Naive B cell (primary cell): ENCODE measurements at regions not wholly inside any gene's neighbourhood (a gene's known extent, or its start where the extent isn't known, plus 50 kb on each side); places are given as distances from the start of the nearest gene placed in this dataset.
"Not testable (repeated sequence)": the region's sequence is repeated elsewhere in the genome, so short reads cannot be mapped to it uniquely, and the experiment has no call there.

Experiments used
- ATAC-seq, 2 donors: fragments of 150-1000 bp; cut with Tn5 transposase; 2 replicates each; pipeline ENCODE4 v1.10.0; 2021; ENCODE audit warnings: low read depth in 2 of 2, mild to moderate bottlenecking in 2 of 2, moderate library complexity in 2 of 2
- DNase-seq: peaks from one replicate; pipeline ENCODE4 v3.0.0; 2022
- H3K27ac Mint-ChIP-seq, 6 donors: one replicate each; pipeline ENCODE4 v1.8.0; 2020 to 2022; ENCODE audit warnings: mild to moderate bottlenecking in 6 of 6, mixed read lengths in 6 of 6, moderate library complexity in 5 of 6, inconsistent platforms in 2 of 6
- H3K27me3 Mint-ChIP-seq, 3 donors: one replicate each; pipeline ENCODE4 v1.8.0; 2021 to 2022; ENCODE audit warnings: mixed read lengths in 3 of 3, mild to moderate bottlenecking in 1 of 3
- H3K36me3 Mint-ChIP-seq, 2 donors: one replicate each; pipeline ENCODE4 v1.8.0; 2020 to 2022; ENCODE audit warnings: mixed read lengths in 2 of 2, inconsistent platforms in 1 of 2, mild to moderate bottlenecking in 1 of 2
- H3K4me1 Mint-ChIP-seq, 3 donors: one replicate each; pipeline ENCODE4 v1.8.0; 2020 to 2022; ENCODE audit warnings: mixed read lengths in 3 of 3, inconsistent platforms in 1 of 3, mild to moderate bottlenecking in 1 of 3, moderate library complexity in 1 of 3
- H3K4me3 Mint-ChIP-seq, 8 donors: one replicate each; pipeline ENCODE4 v1.8.0; 2020 to 2022; ENCODE audit warnings: mild to moderate bottlenecking in 8 of 8, mixed read lengths in 8 of 8, moderate library complexity in 8 of 8, inconsistent platforms in 2 of 8
- H3K9me3 Mint-ChIP-seq, 7 donors: one replicate each; pipeline ENCODE4 v1.8.0; 2020 to 2022; ENCODE audit warnings: mixed read lengths in 7 of 7, mild to moderate bottlenecking in 5 of 7, inconsistent platforms in 2 of 7, moderate library complexity in 1 of 7

DNA sequence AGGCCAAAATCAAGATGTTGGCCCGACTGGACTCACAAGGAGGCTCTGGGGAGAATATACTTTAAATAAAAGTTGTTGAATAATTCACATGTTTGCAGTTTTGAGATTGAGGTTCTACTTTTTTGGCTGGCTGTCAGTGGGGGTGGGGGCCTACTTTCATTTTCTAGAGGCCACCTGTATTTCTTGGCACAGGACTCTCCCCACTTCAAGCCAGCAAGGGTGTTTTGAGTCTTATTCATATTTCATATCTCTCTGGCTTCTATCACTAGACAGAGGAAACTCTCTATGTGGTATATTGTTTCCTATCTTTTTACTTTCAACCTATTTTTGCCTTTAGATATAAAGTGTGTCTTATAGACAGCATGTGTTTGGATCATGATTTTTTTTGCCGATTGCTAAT is 266.4 kb downstream of the PRR32 start:
- H3K9me3 Mint-ChIP-seq, result peaks cover 0 to 4% (median 0%) of the 10 kb centered on the region in 7 donors
- DNase-seq (no peak), ATAC-seq (no peak)
- no peaks in the 10 kb centered on the region for H3K27me3 Mint-ChIP-seq
- no peak overlapping the region for H3K27ac Mint-ChIP-seq
- no peaks in the 10 kb centered on the region for H3K4me1 Mint-ChIP-seq
- H3K4me3 Mint-ChIP-seq, result no peak overlapping the region
- H3K36me3 Mint-ChIP-seq, result no peaks in the 10 kb centered on the region

GRCh38 chrX:127112726-127113125 is 293.2 kb downstream of the PRR32 start:
- no peak for ATAC-seq
- DNase-seq, result no peak
- Mint-ChIP-seq H3K27me3 (no peaks in the 10 kb centered on the region), H3K27ac (no peak overlapping the region), H3K4me3 (no peak overlapping the region), H3K9me3 (peaks cover 10 to 30% (median 13%) of the 10 kb centered on the region in 7 donors), H3K4me1 (no peaks in the 10 kb centered on the region), H3K36me3 (peaks cover 0 to 9% of the 10 kb centered on the region in 2 donors)

GRCh38 chrX:127124871-127125270 is 305.3 kb downstream of the PRR32 start:
- no peaks in the 10 kb centered on the region for H3K36me3 Mint-ChIP-seq
- H3K27ac Mint-ChIP-seq, result no peak overlapping the region
- no peaks in the 10 kb centered on the region for H3K27me3 Mint-ChIP-seq
- ATAC-seq, result no peak
- DNase-seq, result no peak
- H3K4me1 Mint-ChIP-seq, result no peaks in the 10 kb centered on the region
- peaks cover 0 to 4% (median 0%) of the 10 kb centered on the region in 7 donors for H3K9me3 Mint-ChIP-seq
- no peak overlapping the region for H3K4me3 Mint-ChIP-seq

GRCh38 chrX:127128282-127128681 is 308.8 kb downstream of the PRR32 start:
- Mint-ChIP-seq H3K36me3 (no peaks in the 10 kb centered on the region), H3K27ac (no peak overlapping the region), H3K4me3 (peak overlapping the region in 1 of 8 donors; percentile 12), H3K4me1 (no peaks in the 10 kb centered on the region), H3K9me3 (peaks cover 0 to 5% (median 0%) of the 10 kb centered on the region in 7 donors), H3K27me3 (no peaks in the 10 kb centered on the region)
- DNase-seq (no peak), ATAC-seq (no peak)

GRCh38 chrX:127129510-127129909 is 310.0 kb downstream of the PRR32 start:
- Mint-ChIP-seq H3K27me3 (no peaks in the 10 kb centered on the region), H3K4me1 (no peaks in the 10 kb centered on the region), H3K36me3 (no peaks in the 10 kb centered on the region), H3K9me3 (peaks cover 0 to 3% (median 0%) of the 10 kb centered on the region in 7 donors), H3K27ac (no peak overlapping the region), H3K4me3 (no peak overlapping the region)
- DNase-seq, result no peak
- no peak for ATAC-seq

GRCh38 chrX:127138218-127138617 is 318.7 kb downstream of the PRR32 start:
- Mint-ChIP-seq H3K4me3 (no peak overlapping the region), H3K9me3 (peaks cover 0 to 12% (median 2%) of the 10 kb centered on the region in 7 donors), H3K4me1 (no peaks in the 10 kb centered on the region), H3K27me3 (no peaks in the 10 kb centered on the region), H3K27ac (no peak overlapping the region), H3K36me3 (no peaks in the 10 kb centered on the region)
- DNase-seq (no peak), ATAC-seq (no peak)

DNA sequence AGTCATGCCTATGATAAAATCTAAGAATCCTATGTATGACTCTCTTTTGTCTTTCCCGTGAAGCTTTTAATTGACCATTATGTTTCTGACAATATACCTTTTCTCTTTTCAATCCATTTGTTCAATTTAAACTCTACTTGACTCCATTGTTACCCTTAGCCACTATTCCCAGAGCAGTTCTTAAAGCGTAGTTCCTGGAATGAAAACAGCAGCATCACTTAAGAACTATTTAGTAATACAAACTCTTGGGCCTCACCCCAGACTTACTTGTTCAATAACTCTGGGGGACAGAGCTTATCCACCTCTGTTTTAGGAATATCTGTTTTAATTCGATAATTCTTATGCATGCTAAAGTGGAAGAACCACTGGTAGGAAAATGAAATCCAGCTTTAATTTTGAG is 358.4 kb downstream of the PRR32 start:
- ATAC-seq, result no peak
- no peaks in the 10 kb centered on the region for H3K4me1 Mint-ChIP-seq
- no peak for DNase-seq
- H3K36me3 Mint-ChIP-seq, result no peaks in the 10 kb centered on the region
- H3K27ac Mint-ChIP-seq, result no peak overlapping the region
- peaks cover 0 to 5% (median 0%) of the 10 kb centered on the region in 7 donors for H3K9me3 Mint-ChIP-seq
- no peaks in the 10 kb centered on the region for H3K27me3 Mint-ChIP-seq
- H3K4me3 Mint-ChIP-seq, result no peak overlapping the region

GRCh38 chrX:127187095-127187494 is 367.6 kb downstream of the PRR32 start:
- DNase-seq, result no peak
- H3K27me3 Mint-ChIP-seq, result no peaks in the 10 kb centered on the region
- H3K4me3 Mint-ChIP-seq, result no peak overlapping the region
- H3K36me3 Mint-ChIP-seq, result no peaks in the 10 kb centered on the region
- peaks cover 0 to 4% (median 0%) of the 10 kb centered on the region in 7 donors for H3K9me3 Mint-ChIP-seq
- ATAC-seq, result no peak
- peak overlapping the region in 1 of 6 donors; percentile 37 for H3K27ac Mint-ChIP-seq
- no peaks in the 10 kb centered on the region for H3K4me1 Mint-ChIP-seq

DNA sequence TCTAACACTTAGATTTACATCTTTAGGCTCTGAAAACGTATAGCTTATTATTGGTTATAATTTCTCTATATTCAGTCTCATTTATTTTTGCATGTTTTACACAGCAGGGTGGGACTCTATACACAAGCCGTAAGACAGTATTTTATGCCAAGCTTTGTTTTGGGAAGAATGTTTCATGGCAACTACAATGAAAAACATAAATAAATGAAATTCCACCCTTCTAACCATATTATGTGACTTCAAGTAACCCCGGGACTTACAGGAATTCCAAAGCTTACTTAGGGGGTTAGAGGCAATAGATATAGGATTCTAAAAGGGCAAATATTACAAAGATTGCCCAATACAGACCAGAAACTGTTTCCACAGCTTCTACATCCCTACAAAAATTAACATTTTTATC is 370.9 kb downstream of the PRR32 start:
- Mint-ChIP-seq H3K27me3 (no peaks in the 10 kb centered on the region), H3K27ac (no peak overlapping the region), H3K9me3 (peaks cover 0 to 4% (median 0%) of the 10 kb centered on the region in 7 donors), H3K4me3 (no peak overlapping the region), H3K36me3 (no peaks in the 10 kb centered on the region), H3K4me1 (no peaks in the 10 kb centered on the region)
- ATAC-seq (no peak), DNase-seq (no peak)

- Mint-ChIP-seq H3K27ac (no peak overlapping the region), H3K4me1 (no peaks in the 10 kb centered on the region), H3K9me3 (peaks cover 0 to 9% (median 5%) of the 10 kb centered on the region in 7 donors), H3K27me3 (no peaks in the 10 kb centered on the region), H3K4me3 (no peak overlapping the region), H3K36me3 (no peaks in the 10 kb centered on the region)
- no peak for DNase-seq
- ATAC-seq, result no peak
These were observed 387.8 kb downstream of the PRR32 start for GRCh38 chrX:127207326-127207725.

DNA sequence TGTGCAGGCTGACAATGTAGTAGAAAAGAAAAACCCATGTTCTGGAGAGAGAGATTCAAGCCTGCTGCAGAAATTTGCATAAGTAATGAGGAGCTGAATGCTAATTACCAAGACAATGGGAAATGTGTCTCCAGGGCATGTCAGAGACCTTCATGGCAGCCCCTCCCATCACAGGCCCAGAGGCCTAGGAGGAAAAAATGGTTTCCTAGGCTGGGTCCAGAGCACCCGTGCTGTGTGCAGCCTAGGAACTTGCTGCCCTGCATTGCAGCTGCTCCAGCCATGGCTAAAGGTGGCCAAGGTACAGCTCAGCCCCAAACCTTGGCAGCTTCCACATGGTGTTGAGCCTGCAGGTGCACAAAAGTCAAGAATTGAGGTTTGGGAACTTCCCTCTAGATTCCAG is 402.3 kb downstream of the PRR32 start:
- H3K36me3 Mint-ChIP-seq, H3K27me3 Mint-ChIP-seq, H3K27ac Mint-ChIP-seq, H3K4me1 Mint-ChIP-seq, H3K4me3 Mint-ChIP-seq, ATAC-seq, DNase-seq: not testable (repeated sequence)
- peaks cover 7 to 43% (median 12%) of the 10 kb centered on the region in 7 donors for H3K9me3 Mint-ChIP-seq

DNA sequence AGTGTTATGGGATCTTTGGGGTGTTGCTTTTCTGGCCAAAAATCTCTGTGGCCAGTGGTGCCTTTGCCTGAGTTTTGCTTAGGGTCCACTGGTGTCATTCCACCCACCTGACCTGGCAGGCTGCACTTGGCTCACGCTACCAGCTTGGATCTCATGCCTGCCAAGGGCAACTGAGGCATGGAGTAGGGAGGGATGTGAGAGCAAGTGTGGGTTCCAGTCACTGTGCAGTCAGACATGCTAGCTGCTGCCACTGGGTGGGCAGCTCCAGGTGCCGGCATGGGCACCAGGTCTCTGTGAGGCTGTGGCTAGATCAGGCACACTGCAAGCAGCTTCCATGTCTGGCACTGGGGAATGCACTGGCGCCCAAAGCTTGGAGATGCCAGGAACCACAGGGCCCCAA is 424.1 kb downstream of the PRR32 start:
- H3K27ac Mint-ChIP-seq, result no peak overlapping the region
- DNase-seq (no peak), ATAC-seq (no peak)
- no peaks in the 10 kb centered on the region for H3K36me3 Mint-ChIP-seq
- no peaks in the 10 kb centered on the region for H3K4me1 Mint-ChIP-seq
- no peaks in the 10 kb centered on the region for H3K27me3 Mint-ChIP-seq
- H3K4me3 Mint-ChIP-seq, result no peak overlapping the region
- peaks cover 0 to 4% (median 2%) of the 10 kb centered on the region in 7 donors for H3K9me3 Mint-ChIP-seq

DNA sequence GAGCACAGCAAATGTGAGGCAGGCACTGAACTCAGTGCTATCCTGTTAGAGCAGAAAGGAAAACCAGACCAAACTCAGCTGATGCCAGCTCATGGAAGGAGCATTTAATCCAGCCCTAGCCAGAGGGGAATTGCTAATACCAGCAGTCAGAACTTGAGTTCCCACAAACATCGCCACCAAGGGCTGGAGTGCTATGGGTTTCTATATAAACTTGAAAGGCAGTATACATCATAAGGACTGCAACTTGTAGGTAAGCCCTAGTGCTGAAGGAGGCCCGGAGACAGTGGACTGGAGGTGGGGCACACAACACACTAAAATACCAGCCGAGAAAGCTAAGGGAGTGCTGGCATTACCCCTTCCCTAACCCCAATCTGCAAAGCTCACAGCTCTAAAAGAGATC is 440.2 kb downstream of the PRR32 start:
- no peak for ATAC-seq
- H3K4me3 Mint-ChIP-seq, result peak overlapping the region in 1 of 8 donors; percentile 34
- peaks cover 0 to 26% (median 8%) of the 10 kb centered on the region in 7 donors for H3K9me3 Mint-ChIP-seq

GRCh38 chrX:127276326-127276725 is 456.8 kb downstream of the PRR32 start:
- H3K4me1 Mint-ChIP-seq, result no peaks in the 10 kb centered on the region
- no peaks in the 10 kb centered on the region for H3K27me3 Mint-ChIP-seq
- H3K36me3 Mint-ChIP-seq, result no peaks in the 10 kb centered on the region
- H3K27ac Mint-ChIP-seq, result no peak overlapping the region
- no peak for DNase-seq
- no peak overlapping the region for H3K4me3 Mint-ChIP-seq
- no peak for ATAC-seq
- peaks cover 2 to 12% (median 4%) of the 10 kb centered on the region in 7 donors for H3K9me3 Mint-ChIP-seq

More for the DNA sequence above, 440.2 kb downstream of the PRR32 start:
- DNase-seq, result no peak
- H3K36me3 Mint-ChIP-seq, result no peaks in the 10 kb centered on the region
- no peaks in the 10 kb centered on the region for H3K27me3 Mint-ChIP-seq
- no peak overlapping the region for H3K27ac Mint-ChIP-seq
- no peaks in the 10 kb centered on the region for H3K4me1 Mint-ChIP-seq

DNA sequence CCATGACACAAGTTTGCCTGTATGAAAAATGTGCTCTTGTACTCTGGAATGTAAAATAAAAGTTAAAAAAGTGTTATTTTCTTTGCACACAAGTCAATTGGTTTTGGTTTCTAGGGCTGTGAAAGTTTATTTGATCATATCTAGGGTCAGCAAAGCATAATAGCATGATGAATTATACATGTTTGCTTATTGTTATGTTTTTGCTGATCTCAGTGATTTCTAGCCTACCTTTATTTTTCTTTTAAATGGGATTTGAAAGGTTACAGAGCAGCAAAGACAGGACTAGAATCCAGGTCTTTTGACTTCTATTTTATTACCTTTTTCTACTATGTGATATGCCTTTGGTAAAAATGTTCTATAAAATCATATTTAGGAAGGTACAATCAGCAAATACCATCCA is 481.0 kb downstream of the PRR32 start:
- H3K4me1 Mint-ChIP-seq, result no peaks in the 10 kb centered on the region

More for the DNA sequence above, 481.0 kb downstream of the PRR32 start:
- Mint-ChIP-seq H3K27me3 (no peaks in the 10 kb centered on the region), H3K27ac (no peak overlapping the region), H3K36me3 (no peaks in the 10 kb centered on the region), H3K4me3 (no peak overlapping the region), H3K9me3 (peaks cover 0 to 2% (median 0%) of the 10 kb centered on the region in 7 donors)
- DNase-seq (no peak), ATAC-seq (no peak)
